Kidney tubule cell (primary cell): ENCODE measurements at regions not wholly inside any gene's neighbourhood (a gene's known extent, or its start where the extent isn't known, plus 50 kb on each side); places are given as distances from the start of the nearest gene placed in this dataset.

Experiments
- DNase-seq: peaks from one replicate; pipeline ENCODE4 v3.0.0-alpha.2; 2018; ENCODE audit warnings: low spot score

DNA sequence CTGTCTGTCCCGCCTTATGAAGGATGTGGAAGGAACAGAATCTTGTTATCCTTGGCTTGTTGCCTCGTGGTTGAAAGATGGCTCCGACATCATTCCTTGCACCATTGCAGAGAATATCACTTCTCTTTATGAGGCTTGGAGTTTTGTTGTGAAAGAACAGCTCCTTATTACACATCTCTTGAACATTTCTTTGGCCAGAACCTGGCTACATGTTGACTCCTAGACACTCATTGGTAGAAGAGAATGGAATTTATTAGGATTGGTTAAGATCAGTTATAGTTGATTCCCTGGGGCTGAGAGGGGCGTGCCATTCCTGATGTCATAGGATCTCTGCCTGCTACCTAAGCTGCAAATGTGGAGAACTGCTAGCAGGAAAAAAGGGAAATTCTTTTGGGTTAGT lies 180.5 kb upstream of the CTBP2 start:
- DNase-seq: no peak

DNA sequence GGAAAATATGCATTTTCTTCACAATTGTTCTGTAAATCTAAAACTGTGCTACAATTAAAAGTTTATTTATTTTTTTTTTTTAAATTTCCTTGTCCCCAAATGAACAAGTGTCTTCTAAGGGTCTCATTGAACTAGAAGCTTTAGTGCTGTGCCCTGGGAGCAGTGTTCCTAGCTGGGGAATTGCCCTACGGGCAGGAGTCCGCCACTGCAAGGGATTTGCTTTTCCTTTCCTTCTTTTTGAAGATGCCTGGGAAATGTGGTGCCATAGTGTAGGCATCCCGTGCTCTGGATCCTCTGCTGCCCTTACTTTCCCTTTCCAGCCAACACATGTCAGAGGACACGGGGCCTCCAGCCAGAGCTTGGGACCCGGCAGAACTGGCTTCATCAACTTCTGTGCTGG lies 177.1 kb upstream of the CTBP2 start:
- DNase-seq: no peak

DNA sequence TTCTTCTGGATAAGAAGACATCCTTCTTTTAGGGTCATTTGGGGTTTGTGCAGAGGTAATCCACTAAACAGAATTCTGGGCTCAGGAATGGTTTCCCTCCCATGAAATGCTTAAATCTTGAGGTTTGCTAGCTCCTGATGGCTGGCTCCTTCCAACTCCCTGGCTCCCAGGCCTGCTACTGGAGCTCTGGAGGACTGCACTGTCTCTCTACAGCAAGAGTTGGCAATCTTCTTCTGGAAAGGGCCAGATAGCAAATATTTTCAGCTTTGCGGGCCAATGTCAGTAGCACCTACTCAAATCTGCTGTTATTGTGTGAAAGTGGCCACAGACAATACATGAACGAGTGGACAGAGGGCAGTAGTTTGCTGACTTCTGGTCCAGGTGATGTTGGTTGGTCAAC lies 174.2 kb upstream of the CTBP2 start:
- DNase-seq: no peak

DNA sequence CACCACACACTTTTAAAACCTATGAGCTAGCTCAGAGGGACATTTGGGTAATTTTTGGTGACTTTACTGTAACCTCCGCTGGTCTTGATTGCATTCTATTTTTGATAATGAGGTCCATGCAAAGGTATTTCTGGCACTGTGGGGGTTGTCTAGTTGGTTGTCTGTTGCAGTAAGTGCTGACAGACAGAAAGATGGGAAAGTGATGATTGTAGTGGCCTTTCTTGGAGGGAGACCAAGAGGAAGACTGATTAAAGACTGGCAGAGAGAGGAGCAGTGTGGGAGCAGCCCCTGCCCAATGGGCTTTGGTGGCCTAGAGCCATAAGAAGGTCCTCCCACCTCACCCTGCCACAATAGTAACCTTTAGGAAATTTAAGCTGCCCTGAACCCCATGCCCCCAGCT lies 173.4 kb upstream of the CTBP2 start:
- DNase-seq: no peak

DNA sequence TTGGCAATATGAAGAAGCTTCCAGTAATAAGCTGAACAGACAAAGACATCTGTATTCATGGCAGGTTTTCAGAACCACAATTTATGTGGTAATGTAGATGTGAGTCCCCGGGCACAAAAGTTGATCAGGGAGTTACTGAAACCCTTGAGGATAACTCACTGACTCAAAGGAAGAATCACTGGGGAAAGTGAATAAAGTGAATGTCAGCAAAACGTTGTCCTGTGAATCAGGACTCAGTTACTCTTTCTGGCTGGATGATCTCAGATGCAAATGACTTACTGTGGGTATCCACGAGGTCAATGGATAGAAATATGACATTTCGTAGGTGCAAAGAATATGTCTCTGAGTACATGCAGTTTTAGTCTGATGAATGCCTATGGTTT lies 172.8 kb upstream of the CTBP2 start:
- DNase-seq: no peak

DNA sequence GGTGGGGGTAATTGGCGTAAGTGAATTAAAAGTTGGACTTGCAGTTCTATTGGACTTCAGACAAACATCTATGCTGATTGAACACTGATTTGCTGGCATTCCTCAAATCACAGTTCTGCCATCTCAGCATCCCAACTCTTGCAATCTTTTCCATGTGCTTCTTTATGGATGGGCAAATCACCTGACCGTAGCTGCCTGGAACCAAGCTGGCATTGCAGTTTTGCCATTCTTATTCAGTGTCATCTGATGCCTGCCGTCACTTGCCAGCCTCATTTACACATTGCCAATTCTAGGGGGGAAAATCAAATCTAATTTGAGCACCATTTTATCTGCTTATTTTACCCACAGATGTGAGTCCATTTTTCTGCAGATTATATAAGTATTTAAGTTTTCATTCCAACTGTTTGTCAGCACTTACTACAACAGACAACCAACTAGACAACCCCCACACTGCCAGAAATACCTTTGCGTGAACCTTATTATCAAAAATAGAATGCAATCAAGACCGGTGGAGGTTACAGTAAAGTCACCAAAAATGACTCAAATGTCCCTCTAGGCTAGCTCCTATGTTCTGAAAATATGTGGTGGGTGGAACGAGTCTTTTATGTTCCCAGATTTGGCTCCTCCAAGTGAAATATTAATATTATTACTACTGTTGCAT lies 172.3 kb upstream of the CTBP2 start:
- no peak for DNase-seq

DNA sequence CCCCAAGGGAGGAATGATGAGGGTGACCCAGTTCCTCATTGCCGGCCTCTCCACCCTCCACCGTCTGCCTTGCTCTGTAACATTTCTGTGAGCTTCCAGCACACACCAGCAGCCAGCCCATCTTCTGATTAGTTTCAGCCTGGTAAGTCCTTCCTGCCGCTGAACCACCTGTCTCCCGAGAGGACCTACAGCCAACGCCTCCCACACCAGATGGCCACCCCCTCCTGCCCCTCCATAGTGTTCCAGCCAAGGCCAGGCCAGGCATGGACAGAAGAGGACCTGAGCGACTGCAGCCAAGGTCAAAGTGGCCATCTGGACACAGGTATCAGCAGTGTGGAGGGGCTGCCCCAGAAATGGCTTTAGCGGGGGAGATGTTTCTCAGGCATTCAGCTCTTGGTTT lies 170.7 kb upstream of the CTBP2 start:
- no peak for DNase-seq

DNA sequence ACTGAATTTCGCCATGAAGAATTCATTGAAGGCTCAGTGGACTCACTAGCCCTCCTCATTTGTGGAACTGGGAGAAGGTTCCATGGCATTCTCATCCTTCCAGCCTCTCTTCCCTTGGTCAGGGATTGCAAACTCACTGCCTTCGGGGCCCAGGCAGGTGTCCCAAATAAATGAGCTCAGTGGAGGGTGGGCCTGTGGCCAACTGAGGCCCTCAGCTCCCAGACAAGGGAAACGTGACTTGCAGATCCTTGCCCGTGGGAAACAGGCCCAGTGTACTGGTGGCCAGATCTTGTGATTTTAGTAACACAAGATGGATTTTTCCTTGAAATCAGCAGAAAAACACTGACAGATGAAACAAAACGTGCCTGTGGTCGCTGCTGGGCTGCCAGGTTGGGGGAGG lies 168.7 kb upstream of the CTBP2 start:
- DNase-seq: no peak

DNA sequence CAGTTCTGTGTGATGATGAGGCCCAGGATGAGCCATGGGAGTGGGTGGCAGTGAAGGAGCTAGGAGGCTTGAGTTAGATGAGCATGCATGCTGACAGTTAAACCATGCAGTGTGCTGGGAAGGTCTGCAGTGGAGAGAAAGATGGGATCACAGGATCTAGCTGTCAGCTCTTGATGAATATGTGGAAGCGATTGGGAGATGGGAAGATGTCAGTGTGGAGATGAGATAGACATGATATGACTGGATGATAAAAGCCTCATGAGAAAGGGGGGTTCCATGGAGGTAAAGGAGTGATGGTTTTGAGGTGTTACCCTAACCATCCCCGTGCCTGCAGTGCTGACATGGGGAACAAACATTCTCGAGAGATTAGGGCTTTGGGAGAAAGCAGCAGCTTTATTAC lies 165.0 kb upstream of the CTBP2 start:
- DNase-seq: no peak

DNA sequence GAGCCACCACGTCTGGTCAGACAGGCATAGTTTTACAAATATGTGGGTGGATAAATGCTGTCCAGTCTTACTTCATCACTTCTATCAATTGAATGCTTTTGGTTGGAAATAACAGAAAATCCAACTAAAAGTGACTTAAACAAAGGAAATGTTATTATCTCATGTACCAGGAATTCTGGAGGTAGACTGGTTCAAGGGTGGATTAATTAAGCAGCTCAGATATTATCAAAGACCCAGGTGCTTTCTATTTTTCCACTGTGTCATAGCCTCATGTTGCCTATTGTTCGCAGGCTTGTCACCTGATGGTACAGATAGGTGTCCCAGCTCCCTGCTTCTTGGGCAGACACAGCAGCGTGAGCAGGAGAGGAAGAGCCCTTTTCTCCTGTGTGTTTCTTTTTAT lies 156.1 kb upstream of the CTBP2 start:
- DNase-seq: peak; percentile 31

DNA sequence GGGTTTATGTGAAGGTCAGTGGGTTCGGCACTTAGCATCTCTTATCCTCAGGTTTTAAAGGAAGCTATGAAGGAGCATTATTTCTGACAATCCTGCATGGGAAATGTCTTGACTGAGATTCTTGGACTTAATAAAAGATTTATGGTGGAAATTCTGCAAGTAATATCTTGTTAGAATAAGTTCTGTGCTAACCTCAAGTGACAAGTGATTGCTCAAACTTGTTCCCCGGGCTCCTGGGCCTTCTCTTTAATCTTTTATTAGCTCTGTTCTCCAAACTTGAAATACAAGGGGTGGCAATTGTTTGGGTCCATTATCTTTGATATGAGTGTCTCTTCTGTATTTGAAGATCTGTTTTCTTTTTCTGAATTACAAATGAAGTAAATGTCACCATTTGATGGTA lies 140.6 kb upstream of the CTBP2 start:
- no peak for DNase-seq

DNA sequence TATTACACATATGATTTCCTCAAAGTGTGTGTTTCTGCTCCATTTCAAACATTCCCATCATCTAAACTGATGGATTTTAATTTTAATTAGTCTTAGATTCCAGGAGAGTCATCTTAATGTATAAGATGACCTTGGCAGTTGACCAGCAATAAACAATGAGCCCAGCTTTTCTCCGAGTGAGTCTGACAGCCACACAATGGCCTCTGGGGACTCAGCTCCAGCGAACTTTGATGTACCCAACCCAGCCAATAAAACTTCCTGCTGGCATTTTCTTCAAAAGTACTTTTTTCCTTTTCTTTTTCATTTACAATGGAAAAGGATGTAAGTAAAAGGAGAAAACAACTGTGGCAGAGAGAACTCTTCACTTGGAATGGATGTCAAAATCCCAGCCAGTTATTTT lies 139.1 kb upstream of the CTBP2 start:
- no peak for DNase-seq

DNA sequence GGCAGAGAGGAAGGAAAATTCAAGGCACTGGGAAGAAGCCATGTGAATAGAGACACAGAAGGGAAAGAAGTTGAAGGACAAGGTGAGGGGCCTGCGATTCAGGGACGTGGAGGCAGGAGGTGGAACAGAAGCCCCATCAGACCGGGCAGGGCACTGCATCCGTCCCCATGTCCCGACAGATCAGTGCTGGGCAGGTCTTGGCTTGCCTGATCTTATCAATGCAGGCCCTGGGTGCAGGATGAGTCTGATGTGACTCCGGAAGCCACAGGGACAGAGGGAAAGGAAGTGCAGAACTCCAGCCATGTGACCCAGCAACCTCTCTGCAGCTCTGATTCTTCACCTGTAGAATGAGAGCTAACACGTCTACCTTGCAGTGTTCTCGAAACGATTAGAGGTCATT lies 136.2 kb upstream of the CTBP2 start:
- no peak for DNase-seq

DNA sequence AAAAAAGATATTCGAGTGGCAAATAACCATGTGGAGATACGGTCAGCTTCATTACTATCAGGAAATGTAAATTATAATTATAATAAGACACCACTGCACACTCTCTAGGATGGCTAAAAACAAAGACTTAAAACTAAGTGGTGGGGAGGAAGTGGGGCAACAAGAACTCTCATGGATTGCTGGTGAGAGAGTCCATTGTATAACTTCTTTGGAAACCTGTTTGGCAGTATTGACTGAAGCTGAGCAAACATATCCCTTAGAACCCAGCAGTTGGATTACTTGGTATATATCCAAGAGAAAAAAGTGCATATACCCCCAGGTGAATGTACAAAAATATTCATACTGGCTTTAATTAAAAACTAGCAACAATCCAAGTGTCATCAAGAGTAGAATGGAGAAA lies 133.7 kb upstream of the CTBP2 start:
- DNase-seq: no peak

DNA sequence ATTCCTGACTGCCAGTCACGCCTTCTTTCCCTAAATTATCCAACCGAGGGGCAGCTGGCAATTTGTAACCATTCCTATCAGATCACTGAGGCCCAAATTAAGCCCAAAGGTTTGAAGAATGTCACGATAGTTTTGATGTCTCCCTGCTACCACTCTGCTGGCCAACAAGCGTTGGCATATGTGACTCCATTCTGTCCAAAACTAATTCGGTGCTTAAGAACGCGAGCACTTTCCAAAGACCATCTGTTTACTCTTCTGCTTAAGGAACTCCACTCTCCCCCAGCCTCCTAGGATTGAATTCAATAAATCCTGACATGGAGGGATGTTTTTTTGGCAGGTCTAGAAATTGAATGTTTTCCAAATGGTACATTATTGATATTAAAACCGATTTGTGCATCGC lies 131.5 kb upstream of the CTBP2 start:
- DNase-seq: no peak

DNA sequence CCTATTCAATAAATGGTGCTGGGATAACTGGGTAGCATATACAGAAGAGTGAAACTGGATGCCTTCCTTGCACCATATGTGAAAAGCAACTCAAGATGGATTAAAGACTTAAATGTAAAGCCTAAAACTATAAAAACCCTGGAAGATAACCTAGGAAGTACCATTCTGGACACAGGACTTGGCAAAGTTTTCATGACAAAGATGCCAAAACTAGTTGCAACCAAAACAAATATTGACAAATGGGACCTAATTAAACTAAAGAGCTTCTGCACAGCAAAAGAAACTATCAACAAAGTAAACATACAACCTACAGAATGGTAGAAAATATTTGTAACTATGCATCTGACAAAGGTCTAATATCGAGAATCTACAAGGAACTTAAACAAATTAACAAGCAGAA lies 129.1 kb upstream of the CTBP2 start:
- DNase-seq: no peak

DNA sequence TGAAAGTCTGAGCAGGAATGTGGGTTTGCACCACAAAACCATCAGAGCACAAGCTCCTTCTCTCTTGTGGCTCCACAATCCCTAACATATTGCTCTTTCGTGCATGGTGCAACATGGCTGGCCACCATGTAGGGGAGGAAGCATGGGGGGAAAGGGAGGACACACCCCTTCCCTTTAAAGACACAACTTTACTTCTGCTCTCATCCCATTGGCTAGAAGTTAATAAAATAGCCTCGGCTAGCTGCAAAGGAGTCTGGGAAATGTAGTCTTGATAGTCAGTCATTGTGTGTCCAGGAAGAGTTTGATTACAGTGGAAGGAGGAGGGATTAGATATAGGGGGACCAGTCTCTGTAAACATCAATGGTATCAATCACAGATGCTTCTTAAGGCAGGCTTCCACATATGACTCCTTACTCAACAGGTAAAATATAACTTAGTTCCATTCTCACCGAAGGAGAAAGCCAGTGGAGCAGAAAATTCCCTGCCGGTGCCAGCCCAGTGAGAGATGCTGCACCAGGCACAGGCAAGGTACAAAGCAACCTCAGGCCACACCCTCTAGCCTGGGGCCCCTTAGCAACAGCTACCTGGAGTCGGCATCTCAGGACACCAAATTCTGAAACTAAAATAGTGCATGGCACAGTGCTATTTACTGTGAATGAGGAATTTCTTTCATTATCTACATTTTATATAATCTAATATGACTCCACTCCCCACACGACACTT lies 124.7 kb upstream of the CTBP2 start:
- peak; percentile 57 for DNase-seq

DNA sequence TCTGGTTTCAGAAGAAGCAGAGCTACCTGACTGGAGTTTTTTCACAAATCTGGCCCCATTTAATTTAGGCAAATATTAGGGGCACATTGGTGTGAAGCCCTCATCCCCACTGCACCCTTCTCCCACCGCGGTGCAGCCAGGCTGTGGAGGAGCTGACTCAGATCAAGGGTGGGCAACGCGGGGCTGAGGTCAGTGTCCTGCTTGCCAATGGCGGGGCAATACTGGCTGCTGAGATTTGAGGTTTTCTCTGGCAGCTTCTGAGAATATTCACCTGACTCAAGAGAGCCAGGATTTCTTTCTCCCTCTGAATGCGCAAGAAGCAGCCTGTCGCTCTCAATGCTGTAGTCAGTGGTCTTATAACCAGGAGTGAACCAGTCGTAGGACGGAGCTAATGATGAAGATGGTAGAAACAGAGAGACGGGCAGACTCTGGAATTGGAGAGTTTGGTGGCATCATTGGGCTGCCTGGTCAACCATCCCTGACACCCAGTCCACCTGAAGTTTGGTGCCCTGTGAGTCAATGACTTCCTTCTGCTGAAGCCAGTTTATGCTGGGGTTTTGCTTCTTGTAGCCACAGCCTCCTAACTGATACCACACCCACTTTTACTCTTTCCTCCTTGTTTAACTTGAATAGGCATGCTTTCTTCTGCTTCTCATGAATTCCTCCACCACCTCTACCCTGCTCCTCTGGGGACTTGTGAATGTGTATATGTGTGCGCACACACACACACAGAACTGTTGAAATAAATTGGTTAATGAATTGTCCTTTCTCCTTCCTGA lies 123.7 kb upstream of the CTBP2 start:
- DNase-seq: peak; percentile 16

DNA sequence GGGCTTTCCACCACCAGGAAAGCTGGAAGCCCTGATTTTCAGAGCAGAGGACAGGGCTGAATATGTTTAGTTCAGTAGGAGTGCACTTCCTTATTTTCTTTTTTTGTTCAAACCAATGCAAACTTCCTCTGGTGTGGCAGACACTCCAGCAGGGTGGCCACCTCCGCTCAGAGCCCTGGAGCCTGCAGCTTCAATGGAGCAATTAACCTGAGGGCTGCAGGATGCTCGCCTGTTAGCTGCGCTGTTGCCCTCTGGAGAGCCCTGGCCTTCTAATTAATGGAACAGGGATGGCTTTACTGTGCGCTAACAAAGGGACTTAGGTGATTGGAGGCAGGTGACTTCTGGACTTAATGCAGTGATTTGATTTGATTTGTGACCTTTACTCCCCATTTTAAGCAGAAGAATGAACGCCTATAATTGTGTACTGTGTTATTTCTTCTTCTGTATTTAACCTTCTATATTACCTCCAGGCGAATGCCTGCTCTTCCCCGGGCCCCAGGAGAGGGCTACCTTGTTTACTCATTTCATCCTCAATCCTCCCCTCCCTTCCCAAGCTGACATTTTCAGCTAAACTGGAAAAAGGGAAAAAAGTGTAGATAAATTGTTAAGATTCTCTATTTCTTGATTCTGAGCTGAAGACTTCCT lies 123.0 kb upstream of the CTBP2 start:
- no peak for DNase-seq

DNA sequence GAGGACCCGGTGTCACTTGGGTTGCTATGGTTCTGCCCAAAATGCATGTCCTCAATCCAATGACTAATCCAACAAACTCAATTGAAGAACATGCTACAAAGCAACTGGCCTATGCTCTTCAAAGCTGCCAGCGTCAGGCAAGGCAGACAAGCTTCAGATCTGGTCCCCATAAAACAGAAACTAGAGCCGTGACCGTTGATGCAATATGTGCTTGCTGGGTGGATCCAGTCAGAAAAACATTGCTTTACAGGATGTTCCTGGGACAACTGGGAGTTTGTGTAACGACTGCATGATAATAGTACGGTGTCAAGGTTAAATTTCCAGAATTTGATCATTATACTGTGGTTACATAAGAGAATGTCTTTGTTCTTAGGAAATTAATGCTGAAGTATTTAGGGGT lies 120.7 kb upstream of the CTBP2 start:
- DNase-seq: no peak

DNA sequence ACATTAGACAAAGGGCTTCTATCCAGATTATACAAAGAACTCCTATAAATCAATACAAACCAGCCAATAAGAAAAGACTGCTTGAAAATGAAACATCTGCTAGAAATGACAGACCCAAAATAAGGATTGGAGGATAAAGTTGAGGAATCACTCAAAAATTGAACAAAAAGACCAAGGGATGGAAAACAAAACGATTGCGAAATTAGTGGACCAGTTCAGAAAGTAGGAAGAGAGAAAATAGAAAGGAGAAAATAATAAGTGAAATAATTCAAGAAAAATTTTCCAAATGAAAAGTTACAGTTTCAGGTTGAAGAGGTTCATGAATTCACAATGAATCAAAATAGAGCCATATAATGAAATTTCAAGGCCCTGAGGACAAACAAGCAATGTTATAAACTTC lies 115.8 kb upstream of the CTBP2 start:
- DNase-seq: no peak

DNA sequence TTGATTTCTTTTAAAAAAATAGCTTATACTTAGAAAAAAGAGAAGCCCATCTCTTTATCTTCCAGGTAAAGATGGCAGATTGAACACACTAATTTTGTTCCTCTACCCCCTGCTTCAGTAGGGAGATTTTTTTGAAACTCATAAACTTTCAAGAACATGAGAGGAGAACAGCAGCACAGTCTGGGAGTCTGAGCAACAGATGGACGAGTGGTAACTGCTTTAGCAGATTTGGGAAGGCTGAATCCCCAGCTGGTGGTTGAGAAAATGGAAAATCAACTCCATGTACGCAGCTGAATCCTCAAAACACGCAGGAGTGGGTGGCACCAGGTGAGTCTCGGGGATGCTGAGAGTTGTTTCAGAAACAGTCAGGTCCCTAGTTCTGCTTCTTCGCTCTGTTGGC lies 114.6 kb upstream of the CTBP2 start:
- no peak for DNase-seq

DNA sequence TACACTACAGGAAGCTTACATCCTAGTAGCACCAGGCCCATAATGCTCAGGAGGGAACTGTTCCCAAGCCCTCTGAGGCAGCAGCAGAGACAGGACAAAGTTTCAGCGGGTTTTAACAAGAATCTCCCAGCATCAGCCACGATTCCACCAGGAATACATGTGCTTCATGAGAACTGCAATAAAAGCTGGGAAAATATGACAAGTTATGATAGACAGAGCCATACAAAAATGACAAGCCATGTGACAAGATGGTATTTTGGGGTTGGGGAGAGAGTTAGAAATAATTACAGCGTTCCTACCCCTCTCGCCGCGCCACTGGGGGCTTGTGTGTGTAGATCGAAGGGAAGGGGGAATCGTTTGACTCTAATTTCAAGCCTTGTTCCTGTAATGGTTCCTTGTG lies 112.7 kb upstream of the CTBP2 start:
- DNase-seq: no peak
